ENCODE measurements at regions not wholly inside any gene's neighbourhood (a gene's known extent, or its start where the extent isn't known, plus 50 kb on each side); places are given as distances from the start of the nearest gene placed in this dataset.

- TF ChIP-seq CTCF (IDR thresholded peaks at IDR 0.05): no peak
- intact Hi-C loops (cut with DNase I): no loop called here
- Histone ChIP-seq H3K27me3 (peaks cover 0 to 11% (median 0%) of the 10 kb centered on the region in 7 donors), H3K4me3 (no peak overlapping the region), H3K36me3 (no peaks in the 10 kb centered on the region), H3K4me1 (no peaks in the 10 kb centered on the region), H3K27ac (no peak overlapping the region), H3K9me3 (peaks cover 0 to 16% (median 2%) of the 10 kb centered on the region in 11 donors)
- 69 to 81% methylated on average over 3 of the region's 3 CpGs for WGBS, 2 donors
- ATAC-seq: no peak
- DNase-seq: no peak
Measured at GRCh38 chr4:153034681-153035080, 98.6 kb downstream of the FHDC1 start.

DNA sequence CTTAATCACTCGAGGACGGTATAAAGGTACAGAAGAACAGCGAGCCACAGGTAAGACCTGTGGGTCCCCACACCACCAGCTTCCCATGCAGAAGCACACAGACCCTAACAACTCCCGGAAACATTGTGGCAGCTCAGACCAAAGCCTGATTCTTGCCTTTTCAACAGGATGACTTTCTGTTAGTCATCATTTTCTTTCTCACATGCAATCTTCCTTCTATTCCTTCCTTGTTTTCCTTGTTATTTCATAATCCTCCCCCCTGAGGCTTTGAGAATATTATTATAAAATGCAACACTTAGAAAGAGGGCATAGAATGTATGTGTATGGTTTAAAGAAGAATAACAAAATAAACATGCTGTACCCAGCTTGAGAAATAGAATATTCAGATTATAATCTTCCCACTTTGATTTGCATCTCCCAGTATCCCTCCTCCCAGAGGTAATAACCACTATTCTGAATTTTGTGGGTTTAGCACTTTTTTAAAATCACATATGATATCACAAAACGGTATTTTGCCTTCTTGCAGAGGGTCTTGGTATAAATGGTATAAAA lies 100.9 kb downstream of the FHDC1 start:
- intact Hi-C loops (cut with DNase I): no loop called here
- TF ChIP-seq CTCF (IDR thresholded peaks at IDR 0.05): no peak
- Histone ChIP-seq H3K27me3 (peaks cover 0 to 11% (median 0%) of the 10 kb centered on the region in 7 donors), H3K9me3 (peaks cover 0 to 11% (median 0%) of the 10 kb centered on the region in 11 donors), H3K27ac (no peak overlapping the region), H3K36me3 (no peaks in the 10 kb centered on the region), H3K4me3 (no peak overlapping the region), H3K4me1 (no peaks in the 10 kb centered on the region)
- no peak for ATAC-seq
- no peak for DNase-seq
- 78% methylated on average over 5 of the region's 5 CpGs for WGBS, 2 donors

DNA sequence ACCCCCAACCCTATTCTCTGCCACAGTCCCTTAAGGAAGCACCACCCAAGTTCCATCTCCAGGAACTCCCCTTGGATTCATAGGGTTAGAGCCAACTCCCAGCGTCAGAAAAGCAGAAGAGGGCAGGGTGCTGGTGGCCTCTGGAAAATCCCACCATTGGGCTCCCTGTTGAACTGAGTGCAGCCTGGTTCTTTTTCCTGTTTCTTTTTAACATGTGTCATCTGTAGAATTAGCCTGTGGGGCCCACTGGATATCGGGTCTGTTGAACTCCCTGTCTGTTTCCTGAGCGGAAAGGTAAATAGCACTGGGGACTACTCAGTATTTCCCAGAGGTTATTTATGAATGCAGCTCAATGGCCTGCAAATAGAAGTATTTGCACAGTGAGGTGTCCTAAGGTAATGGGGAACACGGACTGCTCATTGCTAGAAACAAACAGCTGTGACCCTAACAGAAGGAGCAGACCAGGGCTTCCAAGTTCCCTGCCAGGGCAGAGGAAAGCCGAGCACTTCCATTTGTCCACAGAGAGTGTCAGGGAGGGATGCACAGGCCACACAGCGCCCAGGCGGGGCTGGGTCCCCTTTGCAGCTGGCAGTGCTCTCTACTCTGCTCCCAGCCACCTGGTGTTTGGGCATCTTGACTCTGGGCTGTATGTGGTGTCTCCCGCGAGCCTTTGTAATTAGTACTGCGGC lies 102.6 kb downstream of the FHDC1 start:
- no peak overlapping the region for H3K27ac ChIP-seq
- 65 to 66% methylated on average over 10 of the region's 10 CpGs for WGBS, 2 donors
- H3K4me1 ChIP-seq: no peaks in the 10 kb centered on the region
- no peak overlapping the region for H3K4me3 ChIP-seq
- DNase-seq: no peak
- H3K9me3 ChIP-seq: peaks cover 0 to 11% (median 0%) of the 10 kb centered on the region in 11 donors
- intact Hi-C loops (cut with DNase I): no loop called here
- H3K36me3 ChIP-seq: no peaks in the 10 kb centered on the region
- peaks cover 0 to 11% (median 0%) of the 10 kb centered on the region in 7 donors for H3K27me3 ChIP-seq
- no peak for ATAC-seq
- no peak for TF ChIP-seq CTCF (IDR thresholded peaks at IDR 0.05)

- no peak for DNase-seq
- Histone ChIP-seq H3K4me3 (no peak overlapping the region), H3K9me3 (peaks cover 0 to 11% (median 0%) of the 10 kb centered on the region in 11 donors), H3K27ac (no peak overlapping the region), H3K4me1 (no peaks in the 10 kb centered on the region), H3K36me3 (no peaks in the 10 kb centered on the region), H3K27me3 (peaks cover 0 to 11% (median 0%) of the 10 kb centered on the region in 7 donors)
- intact Hi-C loops (cut with DNase I): no loop called here
- WGBS, 2 donors: 82 to 86% methylated on average over 3 of the region's 3 CpGs
- ATAC-seq: no peak
- TF ChIP-seq CTCF (IDR thresholded peaks at IDR 0.05): no peak
Measured at GRCh38 chr4:153039542-153040185, 103.5 kb downstream of the FHDC1 start.
